ENCODE measurements at regions not wholly inside any gene's neighbourhood (a gene's known extent, or its start where the extent isn't known, plus 50 kb on each side); places are given as distances from the start of the nearest gene placed in this dataset.
"Not testable (repeated sequence)": the region's sequence is repeated elsewhere in the genome, so short reads cannot be mapped to it uniquely, and the experiment has no call there.

DNA sequence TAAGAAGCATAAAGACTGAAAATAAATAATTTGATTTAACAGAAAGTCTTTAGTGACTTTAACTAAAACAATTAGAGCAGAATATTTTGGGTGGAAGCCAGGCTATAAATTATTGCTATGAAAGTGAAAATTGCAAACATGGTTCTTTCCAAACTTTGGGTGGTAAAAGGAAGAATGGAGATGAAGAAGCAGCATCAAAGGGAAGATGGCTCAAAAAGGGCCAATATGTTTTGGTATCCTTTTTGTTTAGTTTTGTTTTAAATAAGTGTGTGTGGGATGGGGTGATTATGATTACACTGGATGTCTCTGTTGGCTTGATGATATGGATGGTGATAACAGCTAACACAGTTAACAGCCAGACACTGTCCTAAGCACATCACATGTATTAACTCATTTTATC is 153.7 kb downstream of the CYB561 start:
- Histone ChIP-seq H3K27ac (no peak overlapping the region), H3K4me3 (ENCODE audit: low read depth, low read length) (no peak overlapping the region), H3K27me3 (ENCODE audit: insufficient read depth, low read depth, severe bottlenecking) (no peaks in the 10 kb centered on the region), H3K9me3 (ENCODE audit: severe bottlenecking) (peaks cover 5% of the 10 kb centered on the region), H3K36me3 (peaks cover 3% of the 10 kb centered on the region; the same call in 1 of the 2 replicates)
- TF ChIP-seq, protein P1, sequence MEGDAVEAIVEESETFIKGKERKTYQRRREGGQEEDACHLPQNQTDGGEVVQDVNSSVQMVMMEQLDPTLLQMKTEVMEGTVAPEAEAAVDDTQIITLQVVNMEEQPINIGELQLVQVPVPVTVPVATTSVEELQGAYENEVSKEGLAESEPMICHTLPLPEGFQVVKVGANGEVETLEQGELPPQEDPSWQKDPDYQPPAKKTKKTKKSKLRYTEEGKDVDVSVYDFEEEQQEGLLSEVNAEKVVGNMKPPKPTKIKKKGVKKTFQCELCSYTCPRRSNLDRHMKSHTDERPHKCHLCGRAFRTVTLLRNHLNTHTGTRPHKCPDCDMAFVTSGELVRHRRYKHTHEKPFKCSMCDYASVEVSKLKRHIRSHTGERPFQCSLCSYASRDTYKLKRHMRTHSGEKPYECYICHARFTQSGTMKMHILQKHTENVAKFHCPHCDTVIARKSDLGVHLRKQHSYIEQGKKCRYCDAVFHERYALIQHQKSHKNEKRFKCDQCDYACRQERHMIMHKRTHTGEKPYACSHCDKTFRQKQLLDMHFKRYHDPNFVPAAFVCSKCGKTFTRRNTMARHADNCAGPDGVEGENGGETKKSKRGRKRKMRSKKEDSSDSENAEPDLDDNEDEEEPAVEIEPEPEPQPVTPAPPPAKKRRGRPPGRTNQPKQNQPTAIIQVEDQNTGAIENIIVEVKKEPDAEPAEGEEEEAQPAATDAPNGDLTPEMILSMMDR (IDR thresholded peaks at IDR 0.05; ENCODE audit: low read depth, low read length): no peak
- DNase-seq: no peak

- peaks cover 3% of the 10 kb centered on the region; the same call in 1 of the 2 replicates for H3K36me3 ChIP-seq
- H3K4me3 ChIP-seq (ENCODE audit: low read depth, low read length): no peak overlapping the region
- peaks cover 6% of the 10 kb centered on the region for H3K9me3 ChIP-seq (ENCODE audit: severe bottlenecking)
- TF ChIP-seq, protein P1 (IDR thresholded peaks at IDR 0.05; ENCODE audit: low read depth, low read length): no peak
- no peak overlapping the region for H3K27ac ChIP-seq
- DNase-seq: no peak
- no peaks in the 10 kb centered on the region for H3K27me3 ChIP-seq (ENCODE audit: insufficient read depth, low read depth, severe bottlenecking)
Measured at GRCh38 chr17:63293323-63294075, 152.6 kb downstream of the CYB561 start.

DNA sequence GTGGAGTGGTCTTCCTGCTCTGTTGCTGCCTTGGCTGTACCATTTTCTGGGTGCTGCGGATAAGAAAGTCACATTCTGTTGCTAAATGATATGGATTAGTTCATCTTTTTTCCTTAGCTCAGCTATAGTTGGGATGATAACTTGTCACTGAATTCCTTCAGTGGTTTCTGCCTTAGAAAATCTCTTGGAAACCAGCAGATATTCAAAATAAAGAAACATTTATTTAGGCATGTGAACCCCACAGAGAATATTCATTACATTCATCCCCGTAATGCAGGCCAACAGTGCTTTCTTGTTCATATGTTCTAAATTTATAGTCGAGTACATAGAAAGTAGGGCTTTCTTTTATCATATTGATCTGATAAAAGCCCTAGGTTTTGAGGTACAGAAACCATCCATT is 151.3 kb downstream of the CYB561 start:
- H3K4me3 ChIP-seq (ENCODE audit: low read depth, low read length): no peak overlapping the region
- DNase-seq: no peak
- H3K9me3 ChIP-seq (ENCODE audit: severe bottlenecking): peaks cover 6% of the 10 kb centered on the region
- H3K27ac ChIP-seq: no peak overlapping the region
- H3K36me3 ChIP-seq: peaks cover 3% of the 10 kb centered on the region; the same call in 1 of the 2 replicates
- TF ChIP-seq, protein P1 (IDR thresholded peaks at IDR 0.05; ENCODE audit: low read depth, low read length): no peak
- no peaks in the 10 kb centered on the region for H3K27me3 ChIP-seq (ENCODE audit: insufficient read depth, low read depth, severe bottlenecking)

DNA sequence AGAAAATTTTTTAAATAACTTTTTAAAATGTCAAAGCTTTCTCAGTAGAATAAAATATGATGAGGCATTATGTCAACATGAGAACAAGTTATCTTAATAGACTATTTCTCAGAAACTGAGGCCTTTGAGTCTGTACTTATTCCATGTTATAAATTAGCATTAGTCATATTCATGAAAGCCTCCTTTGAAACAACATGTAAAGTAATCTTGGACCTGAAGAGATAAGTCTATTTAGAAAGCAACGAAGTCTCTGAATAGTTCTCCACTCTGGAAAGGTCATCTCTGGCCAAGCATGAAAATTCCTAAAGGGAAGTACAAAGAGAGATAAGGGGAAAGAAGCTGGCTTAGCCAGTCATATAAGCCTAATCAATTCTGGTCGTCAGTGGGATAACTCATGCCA is 150.8 kb downstream of the CYB561 start:
- TF ChIP-seq, protein P1 (IDR thresholded peaks at IDR 0.05; ENCODE audit: low read depth, low read length): no peak
- Histone ChIP-seq H3K9me3 (ENCODE audit: severe bottlenecking) (peaks cover 6% of the 10 kb centered on the region), H3K4me3 (ENCODE audit: low read depth, low read length) (no peak overlapping the region), H3K36me3 (peaks cover 3% of the 10 kb centered on the region; the same call in 1 of the 2 replicates), H3K27ac (no peak overlapping the region), H3K27me3 (ENCODE audit: insufficient read depth, low read depth, severe bottlenecking) (no peaks in the 10 kb centered on the region)
- DNase-seq: no peak

- no peak for DNase-seq
- peaks cover 6% of the 10 kb centered on the region for H3K9me3 ChIP-seq (ENCODE audit: severe bottlenecking)
- H3K27ac ChIP-seq: no peak overlapping the region
- TF ChIP-seq, protein P1 (IDR thresholded peaks at IDR 0.05; ENCODE audit: low read depth, low read length): no peak
- no peaks in the 10 kb centered on the region for H3K27me3 ChIP-seq (ENCODE audit: insufficient read depth, low read depth, severe bottlenecking)
- H3K36me3 ChIP-seq: peaks cover 3% of the 10 kb centered on the region; the same call in 1 of the 2 replicates
- H3K4me3 ChIP-seq (ENCODE audit: low read depth, low read length): no peak overlapping the region
Measured at GRCh38 chr17:63295839-63296590, 150.1 kb downstream of the CYB561 start.

DNA sequence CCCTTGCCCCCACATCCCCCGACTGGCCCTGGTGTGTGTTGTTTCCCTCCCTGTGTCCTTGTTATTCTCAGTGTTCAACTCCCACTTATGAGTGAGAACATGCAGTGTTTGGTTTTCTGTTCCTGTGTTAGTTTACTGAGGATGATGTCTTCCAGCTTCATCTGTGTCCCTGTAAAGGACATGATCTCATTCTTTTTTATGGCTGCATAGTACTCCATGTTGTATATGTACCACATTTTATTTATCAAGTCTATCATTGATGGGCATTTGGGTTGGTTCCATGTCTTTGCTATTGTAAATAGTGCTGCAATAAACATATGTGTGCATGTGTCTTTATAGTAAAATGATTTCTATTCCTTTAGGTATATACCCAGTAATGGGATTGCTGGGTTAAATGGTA is 147.2 kb downstream of the CYB561 start:
- not testable (repeated sequence) for H3K9me3 ChIP-seq (ENCODE audit: severe bottlenecking); DNase-seq; H3K27ac ChIP-seq; H3K27me3 ChIP-seq (ENCODE audit: insufficient read depth, low read depth, severe bottlenecking); H3K36me3 ChIP-seq; H3K4me3 ChIP-seq (ENCODE audit: low read depth, low read length)

Data from WERI-Rb-1 (cell line).